ENCODE measurements at regions not wholly inside any gene's neighbourhood (a gene's known extent, or its start where the extent isn't known, plus 50 kb on each side); places are given as distances from the start of the nearest gene placed in this dataset.

DNA sequence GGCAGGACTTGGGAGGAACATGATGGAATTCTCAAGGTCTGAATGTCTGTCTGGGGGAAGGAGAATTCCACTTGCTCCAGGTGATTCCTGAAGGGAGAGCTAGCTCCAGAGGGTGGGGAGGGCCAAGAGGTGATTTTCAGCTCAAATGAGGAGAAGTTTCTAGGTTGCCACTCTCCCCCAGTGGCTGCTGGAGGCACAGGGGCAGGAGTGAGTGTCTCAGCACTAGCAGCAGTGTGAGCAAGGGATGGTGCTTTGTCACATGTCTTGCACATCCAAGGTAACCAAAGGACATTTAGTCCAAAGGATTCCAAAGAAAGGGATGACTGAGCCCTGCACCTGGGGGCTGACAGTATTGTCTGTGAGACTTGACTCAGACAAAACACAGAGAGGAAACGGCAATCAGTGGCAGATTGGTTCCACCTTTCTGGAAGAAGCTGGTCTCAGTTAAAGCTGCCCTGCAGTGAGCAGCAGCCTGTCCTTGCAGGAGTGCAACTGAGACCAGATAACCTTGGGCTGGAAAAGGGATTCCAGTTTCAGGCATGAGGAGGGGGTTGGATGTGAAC, 51.2 kb upstream of the PCBD1 start:
- in situ Hi-C loops (cut with HindIII; ENCODE audit: low pct_ligation_motif_present, low sequenced_read_pairs): no loop called here
- TF ChIP-seq, protein P1, sequence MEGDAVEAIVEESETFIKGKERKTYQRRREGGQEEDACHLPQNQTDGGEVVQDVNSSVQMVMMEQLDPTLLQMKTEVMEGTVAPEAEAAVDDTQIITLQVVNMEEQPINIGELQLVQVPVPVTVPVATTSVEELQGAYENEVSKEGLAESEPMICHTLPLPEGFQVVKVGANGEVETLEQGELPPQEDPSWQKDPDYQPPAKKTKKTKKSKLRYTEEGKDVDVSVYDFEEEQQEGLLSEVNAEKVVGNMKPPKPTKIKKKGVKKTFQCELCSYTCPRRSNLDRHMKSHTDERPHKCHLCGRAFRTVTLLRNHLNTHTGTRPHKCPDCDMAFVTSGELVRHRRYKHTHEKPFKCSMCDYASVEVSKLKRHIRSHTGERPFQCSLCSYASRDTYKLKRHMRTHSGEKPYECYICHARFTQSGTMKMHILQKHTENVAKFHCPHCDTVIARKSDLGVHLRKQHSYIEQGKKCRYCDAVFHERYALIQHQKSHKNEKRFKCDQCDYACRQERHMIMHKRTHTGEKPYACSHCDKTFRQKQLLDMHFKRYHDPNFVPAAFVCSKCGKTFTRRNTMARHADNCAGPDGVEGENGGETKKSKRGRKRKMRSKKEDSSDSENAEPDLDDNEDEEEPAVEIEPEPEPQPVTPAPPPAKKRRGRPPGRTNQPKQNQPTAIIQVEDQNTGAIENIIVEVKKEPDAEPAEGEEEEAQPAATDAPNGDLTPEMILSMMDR (IDR thresholded peaks at IDR 0.05; ENCODE audit: low read depth, low read length, missing control alignments): no peak
- no peak for DNase-seq

DNA sequence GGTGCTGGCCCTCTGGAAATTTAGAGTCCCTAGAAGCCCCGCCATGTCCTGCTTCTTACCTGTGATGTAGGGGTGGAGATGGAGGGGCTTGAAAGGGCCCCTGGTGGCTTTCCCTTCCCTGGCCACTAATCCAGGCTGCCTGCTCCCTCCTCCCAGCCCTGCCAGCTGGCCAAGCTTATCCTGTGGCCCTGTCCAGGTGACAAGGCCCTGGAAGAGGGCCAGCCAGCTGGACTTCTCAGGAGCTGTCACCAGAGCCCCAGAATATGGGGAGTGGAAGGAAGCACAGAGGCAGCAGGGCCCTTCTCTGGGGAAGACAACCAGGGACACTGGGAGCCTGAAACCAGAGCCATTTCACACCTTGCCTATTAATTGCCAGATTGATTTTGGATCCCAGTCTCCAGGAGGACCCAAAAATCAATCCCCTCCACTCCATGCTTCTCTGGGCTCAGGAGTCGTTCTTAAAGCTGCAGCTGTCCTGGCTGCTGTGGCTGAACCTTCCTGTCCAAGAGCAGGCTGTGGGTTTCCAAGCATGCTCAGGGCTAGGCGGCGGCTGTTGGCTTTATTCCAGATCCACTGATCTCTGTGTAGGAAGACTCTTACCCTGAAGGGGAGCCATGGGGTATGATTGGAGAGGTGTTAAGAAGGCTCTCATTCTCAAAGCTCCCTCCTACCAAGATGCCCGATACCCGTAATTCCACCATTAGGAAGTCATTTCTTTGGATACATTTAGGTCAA, 52.6 kb upstream of the PCBD1 start:
- Histone ChIP-seq H3K4me3 (ENCODE audit: low read depth, low read length) (no peak overlapping the region), H3K36me3 (replicated peaks) (no peaks in the 10 kb centered on the region), H3K27me3 (replicated peaks) (peaks cover 24% of the 10 kb centered on the region), H3K27ac (no peak overlapping the region)
- TF ChIP-seq, protein P1 (IDR thresholded peaks at IDR 0.05; ENCODE audit: low read depth, low read length, missing control alignments): no peak
- in situ Hi-C loops (cut with HindIII; ENCODE audit: low pct_ligation_motif_present, low sequenced_read_pairs): no loop called here
- peak; percentile 13 for DNase-seq

More for the DNA sequence above, 51.2 kb upstream of the PCBD1 start:
- Histone ChIP-seq H3K27me3 (replicated peaks) (peaks cover 24% of the 10 kb centered on the region), H3K27ac (no peak overlapping the region), H3K4me3 (ENCODE audit: low read depth, low read length) (no peak overlapping the region), H3K36me3 (replicated peaks) (no peaks in the 10 kb centered on the region)

DNA sequence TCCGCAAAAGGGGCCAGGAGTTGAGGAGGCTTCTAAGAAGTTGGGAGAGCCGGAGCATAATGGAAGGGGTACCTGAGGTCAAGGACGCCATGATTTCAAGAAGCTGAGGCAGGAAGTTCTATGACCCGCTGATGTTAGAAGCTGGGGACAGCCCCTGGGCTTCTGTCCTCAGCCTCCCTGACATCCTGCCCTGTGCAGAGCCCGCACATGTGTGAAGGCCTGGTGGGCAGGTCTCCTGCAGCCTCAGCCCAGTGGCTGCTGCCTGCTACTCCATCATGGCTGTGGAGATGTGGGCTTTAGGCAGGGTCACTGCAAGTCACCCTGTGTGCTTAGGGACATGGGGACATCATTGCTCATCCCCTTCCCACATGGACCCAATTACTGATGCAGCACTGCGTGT, 53.8 kb upstream of the PCBD1 start:
- H3K27me3 ChIP-seq (replicated peaks): peaks cover 21% of the 10 kb centered on the region
- in situ Hi-C loops (cut with HindIII; ENCODE audit: low pct_ligation_motif_present, low sequenced_read_pairs): no loop called here
- no peak for DNase-seq

DNA sequence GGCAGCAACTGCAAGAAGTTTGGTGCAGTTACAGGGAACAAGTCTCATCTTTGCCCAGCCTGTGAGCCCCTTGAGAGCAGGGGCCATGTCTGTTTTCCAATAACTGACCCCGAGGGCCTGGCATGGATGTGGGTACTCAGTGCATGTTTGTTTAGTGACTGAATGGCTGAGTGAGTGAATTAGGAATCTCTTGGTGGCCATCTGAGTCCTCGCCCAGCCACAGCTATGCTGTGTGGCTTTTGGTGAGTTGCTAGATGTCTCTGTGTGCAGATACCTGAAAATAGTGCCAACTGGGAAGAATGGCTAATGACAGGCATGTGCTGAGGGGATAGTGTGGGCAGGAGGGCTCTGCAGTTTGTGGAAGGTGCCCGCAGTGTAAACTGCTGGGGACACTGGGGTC, 54.4 kb upstream of the PCBD1 start:
- no peaks in the 10 kb centered on the region for H3K36me3 ChIP-seq (replicated peaks)
- in situ Hi-C loops (cut with HindIII; ENCODE audit: low pct_ligation_motif_present, low sequenced_read_pairs): no loop called here
- no peak for DNase-seq
- TF ChIP-seq, protein P1 (IDR thresholded peaks at IDR 0.05; ENCODE audit: low read depth, low read length, missing control alignments): no peak
- H3K4me3 ChIP-seq (ENCODE audit: low read depth, low read length): no peak overlapping the region
- H3K27me3 ChIP-seq (replicated peaks): peaks cover 18% of the 10 kb centered on the region
- H3K27ac ChIP-seq: no peak overlapping the region

More for the DNA sequence above, 53.8 kb upstream of the PCBD1 start:
- H3K27ac ChIP-seq: no peak overlapping the region
- H3K4me3 ChIP-seq (ENCODE audit: low read depth, low read length): no peak overlapping the region
- TF ChIP-seq, protein P1 (IDR thresholded peaks at IDR 0.05; ENCODE audit: low read depth, low read length, missing control alignments): no peak
- H3K36me3 ChIP-seq (replicated peaks): no peaks in the 10 kb centered on the region

DNA sequence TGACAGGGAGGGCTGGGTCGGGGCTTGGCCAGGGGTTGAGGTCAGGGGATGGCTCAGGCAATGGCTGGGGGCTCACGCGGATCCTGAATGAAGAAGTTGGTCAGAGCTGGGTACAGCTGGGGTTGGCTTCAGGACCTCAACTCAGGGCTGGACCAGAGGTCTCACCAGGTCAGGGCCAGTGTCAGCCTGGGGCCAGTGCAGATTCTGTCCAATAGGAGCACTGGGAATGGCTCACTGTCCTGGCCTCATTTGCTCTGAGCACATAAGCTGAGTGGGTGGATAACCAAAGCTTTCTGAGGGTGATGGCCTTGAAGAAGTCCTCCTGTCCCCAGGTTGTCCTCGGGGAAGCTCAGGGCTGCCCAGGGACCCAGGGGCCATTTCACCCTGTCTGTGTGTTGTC, 54.9 kb upstream of the PCBD1 start:
- H3K27me3 ChIP-seq (replicated peaks): peaks cover 17% of the 10 kb centered on the region
- TF ChIP-seq, protein P1 (IDR thresholded peaks at IDR 0.05; ENCODE audit: low read depth, low read length, missing control alignments): no peak
- no peak for DNase-seq

More for the DNA sequence above, 54.9 kb upstream of the PCBD1 start:
- Histone ChIP-seq H3K27ac (no peak overlapping the region), H3K4me3 (ENCODE audit: low read depth, low read length) (no peak overlapping the region), H3K36me3 (replicated peaks) (no peaks in the 10 kb centered on the region)
- in situ Hi-C loops (cut with HindIII; ENCODE audit: low pct_ligation_motif_present, low sequenced_read_pairs): no loop called here

All from brain microvascular endothelial cell (primary cell).